GM10266 (cell line): ENCODE measurements at regions not wholly inside any gene's neighbourhood (a gene's known extent, or its start where the extent isn't known, plus 50 kb on each side); places are given as distances from the start of the nearest gene placed in this dataset.
A peak's percentile ranks its signal among the peaks of the same experiment; 100 is the strongest.

Experiments used
- DNase-seq: peaks from one replicate; pipeline ENCODE4 v3.0.0; 2012; ENCODE audit errors: extremely low spot score
- TF ChIP-seq, protein P1 (sequence below): IDR thresholded peaks from 2 replicates; pipeline ENCODE4 v1.5.1; 2012; ENCODE audit warnings: mild to moderate bottlenecking, low read depth; ENCODE audit not compliant: control insufficient read depth, insufficient read depth; ENCODE audit errors: missing control alignments

DNA sequence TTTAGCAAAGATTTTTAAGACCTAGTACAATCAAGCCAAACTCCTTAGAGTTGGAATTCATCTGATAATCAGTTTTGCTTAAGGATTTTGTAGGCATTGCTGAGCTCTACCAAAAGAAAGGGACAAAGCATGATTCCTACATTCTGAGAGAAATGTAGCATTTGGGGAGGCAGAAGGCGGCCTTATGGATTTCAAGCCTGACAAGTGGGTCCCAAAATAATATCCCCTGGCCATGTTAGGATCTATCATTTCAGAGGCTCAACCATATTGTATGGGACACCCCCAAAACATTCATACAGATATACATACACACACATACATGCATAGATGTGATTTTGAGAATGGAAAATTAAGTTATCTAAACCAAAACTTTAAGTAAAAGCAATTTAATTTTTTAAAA lies 257.8 kb upstream of the VLDLR start:
- no peak for DNase-seq
- TF ChIP-seq, protein P1, sequence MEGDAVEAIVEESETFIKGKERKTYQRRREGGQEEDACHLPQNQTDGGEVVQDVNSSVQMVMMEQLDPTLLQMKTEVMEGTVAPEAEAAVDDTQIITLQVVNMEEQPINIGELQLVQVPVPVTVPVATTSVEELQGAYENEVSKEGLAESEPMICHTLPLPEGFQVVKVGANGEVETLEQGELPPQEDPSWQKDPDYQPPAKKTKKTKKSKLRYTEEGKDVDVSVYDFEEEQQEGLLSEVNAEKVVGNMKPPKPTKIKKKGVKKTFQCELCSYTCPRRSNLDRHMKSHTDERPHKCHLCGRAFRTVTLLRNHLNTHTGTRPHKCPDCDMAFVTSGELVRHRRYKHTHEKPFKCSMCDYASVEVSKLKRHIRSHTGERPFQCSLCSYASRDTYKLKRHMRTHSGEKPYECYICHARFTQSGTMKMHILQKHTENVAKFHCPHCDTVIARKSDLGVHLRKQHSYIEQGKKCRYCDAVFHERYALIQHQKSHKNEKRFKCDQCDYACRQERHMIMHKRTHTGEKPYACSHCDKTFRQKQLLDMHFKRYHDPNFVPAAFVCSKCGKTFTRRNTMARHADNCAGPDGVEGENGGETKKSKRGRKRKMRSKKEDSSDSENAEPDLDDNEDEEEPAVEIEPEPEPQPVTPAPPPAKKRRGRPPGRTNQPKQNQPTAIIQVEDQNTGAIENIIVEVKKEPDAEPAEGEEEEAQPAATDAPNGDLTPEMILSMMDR: no peak

GRCh38 chr9:2367970-2368369 lies 253.6 kb upstream of the VLDLR start:
- no peak for DNase-seq
- TF ChIP-seq, protein P1: peak; percentile 18

DNA sequence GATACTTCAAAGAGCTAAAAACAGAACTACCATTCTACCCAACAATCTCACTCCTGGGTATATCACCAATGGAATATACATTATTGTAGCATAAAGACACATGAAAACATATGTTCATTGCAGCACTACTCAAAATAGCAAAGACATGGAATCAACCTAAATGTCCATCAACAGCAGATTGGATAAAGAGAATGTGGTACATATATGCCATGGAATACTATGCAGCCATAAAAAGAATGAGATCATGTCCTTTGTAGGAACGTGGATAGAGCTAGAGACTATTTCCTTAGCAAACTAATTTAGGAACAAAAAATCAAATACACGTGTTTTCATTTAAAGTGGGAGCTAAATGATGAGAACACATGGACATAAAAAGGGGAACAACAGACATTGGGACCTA lies 247.9 kb upstream of the VLDLR start:
- DNase-seq: no peak
- TF ChIP-seq, protein P1: no peak

GRCh38 chr9:2375114-2375513 lies 246.5 kb upstream of the VLDLR start:
- DNase-seq: no peak
- TF ChIP-seq, protein P1: no peak

- TF ChIP-seq, protein P1: no peak
Measured at GRCh38 chr9:2377117-2377516, 244.5 kb upstream of the VLDLR start.

GRCh38 chr9:2377834-2378233 lies 243.8 kb upstream of the VLDLR start:
- DNase-seq: no peak
- TF ChIP-seq, protein P1: no peak

More at GRCh38 chr9:2377117-2377516, 244.5 kb upstream of the VLDLR start:
- DNase-seq: no peak

GRCh38 chr9:2378266-2378665 lies 243.3 kb upstream of the VLDLR start:
- no peak for DNase-seq
- TF ChIP-seq, protein P1: no peak

DNA sequence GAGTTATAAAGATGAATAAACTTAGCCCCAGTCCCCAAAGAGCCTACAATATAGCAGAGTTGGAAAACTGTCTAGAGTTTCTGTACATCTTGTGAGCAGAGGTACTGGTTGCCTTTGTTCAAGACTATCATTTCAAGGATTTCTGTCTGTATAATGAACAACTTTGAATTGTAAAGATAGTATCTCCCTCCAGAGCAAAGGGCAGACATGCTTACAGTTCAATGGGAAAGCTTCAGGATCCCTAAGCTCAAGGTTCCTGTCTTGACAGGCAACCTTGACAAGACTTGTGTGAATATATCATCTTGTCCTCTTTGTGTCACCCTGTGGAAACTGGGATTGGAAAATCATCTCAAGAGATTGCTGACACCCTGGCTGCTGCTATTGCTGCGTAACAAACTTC lies 242.8 kb upstream of the VLDLR start:
- no peak for DNase-seq
- TF ChIP-seq, protein P1: no peak
